ENCODE measurements at regions not wholly inside any gene's neighbourhood (a gene's known extent, or its start where the extent isn't known, plus 50 kb on each side); places are given as distances from the start of the nearest gene placed in this dataset.

GRCh38 chr15:62853114-62853840, 189.3 kb upstream of the TPM1 start:
- Histone ChIP-seq H3K36me3 (ENCODE audit: control insufficient read depth, insufficient read depth, low read length) (no peaks in the 10 kb centered on the region), H3K27me3 (ENCODE audit: control insufficient read depth, insufficient read depth, low read length) (no peaks in the 10 kb centered on the region), H3K4me3 (ENCODE audit: low read depth, low read length) (no peak overlapping the region)
- ChIA-PET CTCF (interaction anchor here (0.9 to 1.8 kb wide), 4 partner anchors 10 to 194 kb away, joined by 3 to 5 read pairs (median 4); no protein-coding TSS in a partner anchor), POLR2A (interaction anchor here (1.1 kb wide), 1 partner anchor 193 kb away, joined by 3 read pairs; no protein-coding TSS in a partner anchor)
- no peak for DNase-seq (ENCODE audit: low read depth)
- TF ChIP-seq, protein P1, sequence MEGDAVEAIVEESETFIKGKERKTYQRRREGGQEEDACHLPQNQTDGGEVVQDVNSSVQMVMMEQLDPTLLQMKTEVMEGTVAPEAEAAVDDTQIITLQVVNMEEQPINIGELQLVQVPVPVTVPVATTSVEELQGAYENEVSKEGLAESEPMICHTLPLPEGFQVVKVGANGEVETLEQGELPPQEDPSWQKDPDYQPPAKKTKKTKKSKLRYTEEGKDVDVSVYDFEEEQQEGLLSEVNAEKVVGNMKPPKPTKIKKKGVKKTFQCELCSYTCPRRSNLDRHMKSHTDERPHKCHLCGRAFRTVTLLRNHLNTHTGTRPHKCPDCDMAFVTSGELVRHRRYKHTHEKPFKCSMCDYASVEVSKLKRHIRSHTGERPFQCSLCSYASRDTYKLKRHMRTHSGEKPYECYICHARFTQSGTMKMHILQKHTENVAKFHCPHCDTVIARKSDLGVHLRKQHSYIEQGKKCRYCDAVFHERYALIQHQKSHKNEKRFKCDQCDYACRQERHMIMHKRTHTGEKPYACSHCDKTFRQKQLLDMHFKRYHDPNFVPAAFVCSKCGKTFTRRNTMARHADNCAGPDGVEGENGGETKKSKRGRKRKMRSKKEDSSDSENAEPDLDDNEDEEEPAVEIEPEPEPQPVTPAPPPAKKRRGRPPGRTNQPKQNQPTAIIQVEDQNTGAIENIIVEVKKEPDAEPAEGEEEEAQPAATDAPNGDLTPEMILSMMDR (IDR thresholded peaks at IDR 0.05; ENCODE audit: insufficient read depth, low read depth, low read length), result no peak

- H3K36me3 ChIP-seq (ENCODE audit: control insufficient read depth, insufficient read depth, low read length), result no peaks in the 10 kb centered on the region
- CTCF ChIA-PET, result interaction anchor here (0.9 to 1.8 kb wide), 4 partner anchors 10 to 194 kb away, joined by 3 to 5 read pairs (median 4); no protein-coding TSS in a partner anchor
- H3K27me3 ChIP-seq (ENCODE audit: control insufficient read depth, insufficient read depth, low read length), result no peaks in the 10 kb centered on the region
- POLR2A ChIA-PET, result interaction anchor here (1.1 kb wide), 1 partner anchor 192 kb away, joined by 3 read pairs; no protein-coding TSS in a partner anchor
- no peak for DNase-seq (ENCODE audit: low read depth)
- TF ChIP-seq, protein P1 (IDR thresholded peaks at IDR 0.05; ENCODE audit: insufficient read depth, low read depth, low read length), result no peak
- H3K4me3 ChIP-seq (ENCODE audit: low read depth, low read length), result no peak overlapping the region
Measured at GRCh38 chr15:62853841-62854225, 188.7 kb upstream of the TPM1 start.

GRCh38 chr15:62854420-62855084, 188.0 kb upstream of the TPM1 start:
- TF ChIP-seq, protein P1 (IDR thresholded peaks at IDR 0.05; ENCODE audit: insufficient read depth, low read depth, low read length), result no peak
- H3K36me3 ChIP-seq (ENCODE audit: control insufficient read depth, insufficient read depth, low read length), result no peaks in the 10 kb centered on the region
- ChIA-PET POLR2A (no interaction called here), CTCF (interaction anchor here (0.6 to 1.4 kb wide), 3 partner anchors 12 to 696 kb away, joined by 3 to 5 read pairs (median 3); no protein-coding TSS in a partner anchor)
- H3K4me3 ChIP-seq (ENCODE audit: low read depth, low read length), result no peak overlapping the region
- H3K27me3 ChIP-seq (ENCODE audit: control insufficient read depth, insufficient read depth, low read length), result no peaks in the 10 kb centered on the region
- DNase-seq (ENCODE audit: low read depth), result no peak

DNA sequence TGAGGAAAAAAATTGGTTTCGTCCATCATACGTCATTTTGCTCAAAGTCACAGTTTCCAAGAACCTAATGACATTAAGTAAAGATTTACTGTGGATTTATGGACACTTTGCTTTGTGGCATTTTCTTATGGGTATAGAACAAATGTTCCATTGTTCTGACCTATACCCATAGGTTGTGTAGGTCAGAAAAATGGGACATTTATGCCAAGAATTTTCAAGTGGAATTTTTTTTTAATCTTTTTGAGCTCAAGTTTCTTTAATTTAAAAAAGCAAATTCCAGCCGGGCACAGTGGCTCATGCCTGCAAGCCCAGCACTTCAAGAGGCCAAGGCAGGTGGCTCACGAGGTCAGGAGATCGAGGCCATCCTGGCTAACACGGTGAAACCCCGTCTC, 187.5 kb upstream of the TPM1 start:
- Histone ChIP-seq H3K4me3 (ENCODE audit: low read depth, low read length) (no peak overlapping the region), H3K36me3 (ENCODE audit: control insufficient read depth, insufficient read depth, low read length) (no peaks in the 10 kb centered on the region), H3K27me3 (ENCODE audit: control insufficient read depth, insufficient read depth, low read length) (no peaks in the 10 kb centered on the region)
- no peak for DNase-seq (ENCODE audit: low read depth)
- ChIA-PET CTCF (interaction anchor here (0.6 to 1.2 kb wide), 2 partner anchors 16 to 186 kb away, joined by 3 read pairs; no protein-coding TSS in a partner anchor), POLR2A (no interaction called here)
- TF ChIP-seq, protein P1 (IDR thresholded peaks at IDR 0.05; ENCODE audit: insufficient read depth, low read depth, low read length), result no peak
